ENCODE measurements at regions not wholly inside any gene's neighbourhood (a gene's known extent, or its start where the extent isn't known, plus 50 kb on each side); places are given as distances from the start of the nearest gene placed in this dataset.

GRCh38 chr13:36493046-36493445 is 60.8 kb downstream of the CCNA1 start:
- no peaks in the 10 kb centered on the region for H3K4me1 Mint-ChIP-seq
- no peak overlapping the region for H3K27ac Mint-ChIP-seq
- H3K9me3 Mint-ChIP-seq, result no peaks in the 10 kb centered on the region
- no peak overlapping the region for H3K4me3 Mint-ChIP-seq
- no peaks in the 10 kb centered on the region for H3K36me3 Mint-ChIP-seq
- H3K27me3 Mint-ChIP-seq, result peaks cover 2% of the 10 kb centered on the region

- H3K27ac Mint-ChIP-seq, result no peak overlapping the region
- no peaks in the 10 kb centered on the region for H3K9me3 Mint-ChIP-seq
- H3K27me3 Mint-ChIP-seq, result peaks cover 2% of the 10 kb centered on the region
- H3K4me3 Mint-ChIP-seq, result peak overlapping the region in 1 of 4 donors; percentile 2
- no peaks in the 10 kb centered on the region for H3K36me3 Mint-ChIP-seq
- no peaks in the 10 kb centered on the region for H3K4me1 Mint-ChIP-seq
Measured at GRCh38 chr13:36495431-36495830, 63.1 kb downstream of the CCNA1 start.

GRCh38 chr13:36509369-36509768 is 77.1 kb downstream of the CCNA1 start:
- Mint-ChIP-seq H3K36me3 (no peaks in the 10 kb centered on the region), H3K4me1 (no peaks in the 10 kb centered on the region), H3K27me3 (no peaks in the 10 kb centered on the region), H3K27ac (no peak overlapping the region), H3K9me3 (peaks cover 0 to 14% (median 5%) of the 10 kb centered on the region in 3 donors), H3K4me3 (no peak overlapping the region)

GRCh38 chr13:36512771-36513170 is 80.5 kb downstream of the CCNA1 start:
- Mint-ChIP-seq H3K4me1 (no peaks in the 10 kb centered on the region), H3K27me3 (no peaks in the 10 kb centered on the region), H3K36me3 (no peaks in the 10 kb centered on the region), H3K9me3 (peaks cover 0 to under 1% (median 0%) of the 10 kb centered on the region in 3 donors), H3K27ac (peak overlapping the region in 1 of 3 donors; percentile 10), H3K4me3 (no peak overlapping the region)

- H3K27me3 Mint-ChIP-seq, result no peaks in the 10 kb centered on the region
- H3K9me3 Mint-ChIP-seq, result no peaks in the 10 kb centered on the region
- H3K4me1 Mint-ChIP-seq, result no peaks in the 10 kb centered on the region
- no peaks in the 10 kb centered on the region for H3K36me3 Mint-ChIP-seq
- no peak overlapping the region for H3K27ac Mint-ChIP-seq
- H3K4me3 Mint-ChIP-seq, result no peak overlapping the region
Measured at GRCh38 chr13:36513266-36513665, 81.0 kb downstream of the CCNA1 start.

GRCh38 chr13:36515466-36515865 is 83.2 kb downstream of the CCNA1 start:
- Mint-ChIP-seq H3K27ac (no peak overlapping the region), H3K9me3 (no peaks in the 10 kb centered on the region), H3K4me1 (no peaks in the 10 kb centered on the region), H3K27me3 (no peaks in the 10 kb centered on the region), H3K4me3 (no peak overlapping the region), H3K36me3 (no peaks in the 10 kb centered on the region)

GRCh38 chr13:36516225-36516624 is 83.9 kb downstream of the CCNA1 start:
- Mint-ChIP-seq H3K9me3 (no peaks in the 10 kb centered on the region), H3K4me1 (no peaks in the 10 kb centered on the region), H3K4me3 (no peak overlapping the region), H3K27ac (no peak overlapping the region), H3K27me3 (no peaks in the 10 kb centered on the region), H3K36me3 (peaks cover 2% of the 10 kb centered on the region)

GRCh38 chr13:36518707-36519106 is 86.4 kb downstream of the CCNA1 start:
- H3K36me3 Mint-ChIP-seq, result peaks cover 2% of the 10 kb centered on the region
- H3K27ac Mint-ChIP-seq, result no peak overlapping the region
- no peaks in the 10 kb centered on the region for H3K4me1 Mint-ChIP-seq
- no peak overlapping the region for H3K4me3 Mint-ChIP-seq
- no peaks in the 10 kb centered on the region for H3K9me3 Mint-ChIP-seq
- no peaks in the 10 kb centered on the region for H3K27me3 Mint-ChIP-seq

GRCh38 chr13:36519432-36519831 is 87.1 kb downstream of the CCNA1 start:
- Mint-ChIP-seq H3K27me3 (no peaks in the 10 kb centered on the region), H3K27ac (no peak overlapping the region), H3K4me3 (no peak overlapping the region), H3K4me1 (no peaks in the 10 kb centered on the region), H3K9me3 (no peaks in the 10 kb centered on the region), H3K36me3 (peaks cover 2% of the 10 kb centered on the region)

- Mint-ChIP-seq H3K36me3 (peaks cover 2% of the 10 kb centered on the region), H3K27ac (peak overlapping the region in 1 of 3 donors; percentile 60), H3K4me3 (no peak overlapping the region), H3K4me1 (no peaks in the 10 kb centered on the region), H3K27me3 (peaks cover 2% of the 10 kb centered on the region), H3K9me3 (no peaks in the 10 kb centered on the region)
Measured at GRCh38 chr13:36520111-36520510, 87.8 kb downstream of the CCNA1 start.

GRCh38 chr13:36526897-36527296 is 94.6 kb downstream of the CCNA1 start:
- Mint-ChIP-seq H3K27ac (no peak overlapping the region), H3K9me3 (peaks cover 0 to 2% (median 0%) of the 10 kb centered on the region in 3 donors), H3K4me1 (no peaks in the 10 kb centered on the region), H3K4me3 (peak overlapping the region in 1 of 4 donors; percentile 43), H3K36me3 (no peaks in the 10 kb centered on the region), H3K27me3 (peaks cover 3% of the 10 kb centered on the region)

- Mint-ChIP-seq H3K27me3 (peaks cover 3% of the 10 kb centered on the region), H3K27ac (no peak overlapping the region), H3K4me3 (no peak overlapping the region), H3K4me1 (no peaks in the 10 kb centered on the region), H3K36me3 (no peaks in the 10 kb centered on the region), H3K9me3 (peaks cover 0 to 2% (median 0%) of the 10 kb centered on the region in 3 donors)
Measured at GRCh38 chr13:36528105-36528504, 95.8 kb downstream of the CCNA1 start.

GRCh38 chr13:36530050-36530789 is 97.9 kb downstream of the CCNA1 start:
- Mint-ChIP-seq H3K36me3 (no peaks in the 10 kb centered on the region), H3K4me1 (no peaks in the 10 kb centered on the region), H3K27me3 (peaks cover 6% of the 10 kb centered on the region), H3K9me3 (peaks cover 0 to 2% (median 0%) of the 10 kb centered on the region in 3 donors), H3K27ac (no peak overlapping the region), H3K4me3 (no peak overlapping the region)

GRCh38 chr13:36530861-36531590 is 98.7 kb downstream of the CCNA1 start:
- Mint-ChIP-seq H3K27ac (no peak overlapping the region), H3K36me3 (no peaks in the 10 kb centered on the region), H3K4me1 (no peaks in the 10 kb centered on the region), H3K4me3 (no peak overlapping the region), H3K9me3 (peaks cover 0 to 2% (median 0%) of the 10 kb centered on the region in 3 donors), H3K27me3 (peaks cover 6% of the 10 kb centered on the region)

- Mint-ChIP-seq H3K27me3 (peaks cover 6% of the 10 kb centered on the region), H3K9me3 (peaks cover 0 to 2% (median 0%) of the 10 kb centered on the region in 3 donors), H3K27ac (no peak overlapping the region), H3K4me3 (no peak overlapping the region), H3K36me3 (no peaks in the 10 kb centered on the region), H3K4me1 (no peaks in the 10 kb centered on the region)
Measured at GRCh38 chr13:36531746-36532486, 99.6 kb downstream of the CCNA1 start.
